ENCODE measurements at regions not wholly inside any gene's neighbourhood (a gene's known extent, or its start where the extent isn't known, plus 50 kb on each side); places are given as distances from the start of the nearest gene placed in this dataset.

DNA sequence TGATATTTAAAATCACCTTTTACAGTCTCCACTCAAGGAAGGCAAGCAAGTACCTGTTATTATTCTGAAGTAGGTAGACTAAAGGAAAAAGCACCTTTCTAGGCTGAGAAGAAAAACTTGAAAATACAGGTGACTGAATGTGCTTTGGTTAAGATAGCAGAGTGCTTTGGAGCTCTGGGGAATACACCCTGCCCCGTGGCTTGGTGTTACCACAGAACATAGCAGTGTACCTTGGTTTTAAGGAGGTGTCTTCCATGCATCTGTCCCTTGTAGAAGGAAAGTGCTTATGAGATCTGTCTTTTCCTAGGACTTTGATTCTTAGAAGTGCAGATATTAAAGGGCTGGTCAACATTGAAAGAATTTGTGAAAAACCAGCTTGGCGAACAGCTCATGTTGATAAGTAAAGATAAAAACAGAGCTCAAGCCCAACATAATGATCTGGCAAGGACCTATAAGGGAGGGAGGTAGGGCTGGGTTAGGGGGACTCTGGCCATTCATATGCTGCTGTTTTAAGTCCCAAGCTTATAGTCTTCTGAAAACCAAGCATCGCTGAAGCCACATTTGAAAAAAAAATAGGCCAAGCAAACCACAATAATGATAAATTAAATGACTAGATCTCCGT is 66.8 kb downstream of the ZNF608 start:
- TF ChIP-seq, protein P1, sequence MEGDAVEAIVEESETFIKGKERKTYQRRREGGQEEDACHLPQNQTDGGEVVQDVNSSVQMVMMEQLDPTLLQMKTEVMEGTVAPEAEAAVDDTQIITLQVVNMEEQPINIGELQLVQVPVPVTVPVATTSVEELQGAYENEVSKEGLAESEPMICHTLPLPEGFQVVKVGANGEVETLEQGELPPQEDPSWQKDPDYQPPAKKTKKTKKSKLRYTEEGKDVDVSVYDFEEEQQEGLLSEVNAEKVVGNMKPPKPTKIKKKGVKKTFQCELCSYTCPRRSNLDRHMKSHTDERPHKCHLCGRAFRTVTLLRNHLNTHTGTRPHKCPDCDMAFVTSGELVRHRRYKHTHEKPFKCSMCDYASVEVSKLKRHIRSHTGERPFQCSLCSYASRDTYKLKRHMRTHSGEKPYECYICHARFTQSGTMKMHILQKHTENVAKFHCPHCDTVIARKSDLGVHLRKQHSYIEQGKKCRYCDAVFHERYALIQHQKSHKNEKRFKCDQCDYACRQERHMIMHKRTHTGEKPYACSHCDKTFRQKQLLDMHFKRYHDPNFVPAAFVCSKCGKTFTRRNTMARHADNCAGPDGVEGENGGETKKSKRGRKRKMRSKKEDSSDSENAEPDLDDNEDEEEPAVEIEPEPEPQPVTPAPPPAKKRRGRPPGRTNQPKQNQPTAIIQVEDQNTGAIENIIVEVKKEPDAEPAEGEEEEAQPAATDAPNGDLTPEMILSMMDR (IDR thresholded peaks at IDR 0.05; ENCODE audit: low read depth, low read length), result no peak
- no peak overlapping the region for H3K4me3 ChIP-seq (ENCODE audit: low read depth, low read length)

- TF ChIP-seq, protein P1 (IDR thresholded peaks at IDR 0.05; ENCODE audit: low read depth, low read length), result no peak
- H3K4me3 ChIP-seq (ENCODE audit: low read depth, low read length), result no peak overlapping the region
Measured at GRCh38 chr5:124678922-124679519, 67.4 kb downstream of the ZNF608 start.

DNA sequence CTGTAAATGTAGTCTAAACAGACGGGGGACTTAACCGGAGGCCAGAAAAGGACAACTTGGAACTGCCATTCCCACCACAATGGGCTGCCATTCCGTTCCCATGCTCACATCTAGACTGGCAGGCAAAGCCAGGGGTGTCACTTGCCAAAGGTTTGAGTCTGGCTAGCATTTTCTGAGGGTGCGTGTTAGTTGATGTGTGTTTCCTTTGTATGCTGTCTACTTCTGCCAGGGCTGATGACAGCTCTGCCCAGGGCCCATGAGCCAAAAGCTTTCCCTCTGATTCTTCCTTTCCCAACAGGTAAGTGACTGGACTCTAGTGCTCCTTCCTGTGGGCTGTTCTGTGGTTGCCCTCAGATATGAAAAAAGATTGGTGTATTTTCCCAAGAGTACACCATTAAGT is 68.0 kb downstream of the ZNF608 start:
- H3K4me3 ChIP-seq (ENCODE audit: low read depth, low read length), result no peak overlapping the region
- TF ChIP-seq, protein P1 (IDR thresholded peaks at IDR 0.05; ENCODE audit: low read depth, low read length), result no peak

DNA sequence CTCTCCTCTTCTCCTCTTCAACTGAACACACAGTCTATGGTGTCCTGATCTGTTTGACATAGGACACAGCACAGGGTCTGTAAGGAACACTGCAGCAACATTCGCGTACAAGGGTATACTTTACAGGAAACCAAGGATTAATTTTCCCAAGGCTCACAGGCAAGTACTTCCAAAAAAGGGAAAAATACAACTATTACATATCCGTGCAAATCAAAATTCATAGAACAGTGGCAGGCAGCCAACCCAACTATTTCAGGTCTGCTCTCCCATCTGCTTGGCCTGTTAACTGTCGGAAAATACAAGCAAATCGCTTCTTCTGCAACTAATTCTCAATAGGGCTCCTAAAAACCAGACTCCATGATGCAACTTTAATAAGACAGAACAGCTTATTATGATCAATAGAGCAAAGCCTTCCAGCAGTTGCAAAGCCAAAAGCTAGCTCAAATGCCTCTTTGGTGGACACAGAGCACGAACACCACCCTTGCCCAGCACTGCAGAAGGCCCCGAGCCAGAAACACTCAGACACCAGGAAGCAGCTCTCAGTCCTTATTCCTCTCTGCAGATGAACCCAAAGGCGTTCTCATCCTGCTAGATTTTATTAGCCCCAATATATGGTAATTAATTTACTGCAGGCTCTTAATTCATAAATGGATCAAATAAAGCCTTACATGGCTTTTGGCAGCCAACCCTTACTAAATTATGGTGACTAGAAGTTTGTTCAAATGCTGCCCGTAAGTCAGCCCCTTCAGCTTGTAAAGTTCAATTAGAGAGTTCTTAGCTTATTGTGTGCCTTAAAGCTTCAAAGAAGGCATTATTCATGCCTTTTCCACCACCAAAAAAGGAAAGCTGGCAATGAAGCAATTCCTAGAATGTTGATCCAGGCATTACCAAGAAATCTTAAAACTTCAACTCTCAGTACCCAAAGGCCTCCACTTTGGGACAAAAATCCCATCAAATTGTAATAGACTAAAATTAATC is 68.8 kb downstream of the ZNF608 start:
- no peak overlapping the region for H3K4me3 ChIP-seq (ENCODE audit: low read depth, low read length)
- TF ChIP-seq, protein P1 (IDR thresholded peaks at IDR 0.05; ENCODE audit: low read depth, low read length), result no peak

DNA sequence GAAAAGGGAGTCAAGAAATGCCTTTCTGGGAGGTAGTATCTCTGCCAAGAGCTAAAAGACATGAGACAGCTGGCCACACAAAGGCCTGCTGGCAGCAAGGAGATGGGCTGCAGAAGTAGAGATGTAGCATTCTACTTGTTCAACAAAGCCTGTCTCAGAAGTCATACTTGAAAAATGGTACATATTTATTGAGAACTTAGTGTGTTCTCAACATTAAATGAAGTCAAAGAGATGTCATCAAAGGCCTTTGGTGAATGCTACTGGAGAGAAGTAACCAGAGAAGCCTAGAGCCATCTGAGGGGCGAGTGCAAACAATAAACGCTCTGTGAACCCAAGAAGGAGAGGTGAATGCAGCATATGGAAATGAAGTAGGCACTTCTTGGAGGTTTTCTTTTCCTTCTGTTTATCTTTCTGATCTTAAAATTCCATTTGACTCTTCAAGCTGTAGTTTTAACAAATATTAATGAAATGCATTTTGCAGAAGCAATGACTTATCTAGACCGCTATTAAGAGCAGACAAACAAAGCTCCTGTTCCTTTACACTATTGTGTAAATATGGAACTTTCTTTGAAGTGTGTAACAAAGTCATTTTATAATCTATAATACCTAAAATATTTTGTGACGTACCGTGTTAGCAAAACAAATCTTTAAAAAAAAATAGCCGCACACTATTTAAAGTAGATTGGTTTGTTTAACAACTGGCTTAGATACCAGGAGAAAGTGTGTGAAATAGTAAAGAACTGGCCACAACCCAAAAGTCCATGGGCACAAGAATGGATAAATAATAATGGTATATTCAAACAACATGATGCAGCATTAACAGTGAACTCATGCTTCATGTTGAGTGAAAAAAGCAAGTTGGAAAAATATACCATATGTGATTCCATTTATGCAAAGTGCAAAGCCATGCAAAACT is 70.2 kb downstream of the ZNF608 start:
- TF ChIP-seq, protein P1 (IDR thresholded peaks at IDR 0.05; ENCODE audit: low read depth, low read length), result no peak
- no peak overlapping the region for H3K4me3 ChIP-seq (ENCODE audit: low read depth, low read length)

- TF ChIP-seq, protein P1 (IDR thresholded peaks at IDR 0.05; ENCODE audit: low read depth, low read length), result no peak
- H3K4me3 ChIP-seq (ENCODE audit: low read depth, low read length), result no peak overlapping the region
Measured at GRCh38 chr5:124671193-124671592, 75.2 kb downstream of the ZNF608 start.

Data from WI38 (cell line).